GM21825 (cell line): ENCODE measurements at regions not wholly inside any gene's neighbourhood (a gene's known extent, or its start where the extent isn't known, plus 50 kb on each side); places are given as distances from the start of the nearest gene placed in this dataset.

ENCODE experiments used
- ATAC-seq: cut with Tn5 transposase; IDR thresholded peaks from one replicate; pipeline ENCODE4 v1.9.1; 2021; ENCODE audit warnings: mild to moderate bottlenecking, moderate library complexity; ENCODE audit not compliant: unreplicated experiment

- no peak for ATAC-seq
These were observed 227.0 kb downstream of the INHBA start for GRCh38 chr7:41475801-41476459.

GRCh38 chr7:41472427-41473125, 230.3 kb downstream of the INHBA start:
- no peak for ATAC-seq

- ATAC-seq: no peak
These were observed 232.8 kb downstream of the INHBA start for GRCh38 chr7:41470081-41470480.

GRCh38 chr7:41467596-41467995, 235.3 kb downstream of the INHBA start:
- no peak for ATAC-seq

GRCh38 chr7:41466760-41467384, 236.0 kb downstream of the INHBA start:
- ATAC-seq: no peak

GRCh38 chr7:41465571-41465970, 237.3 kb downstream of the INHBA start:
- ATAC-seq: no peak

- ATAC-seq: no peak
These were observed 239.0 kb downstream of the INHBA start for GRCh38 chr7:41463770-41464470.

- ATAC-seq: no peak
These were observed 243.1 kb downstream of the INHBA start for GRCh38 chr7:41459623-41460261.

- no peak for ATAC-seq
These were observed 243.7 kb downstream of the INHBA start for GRCh38 chr7:41459183-41459582.

- no peak for ATAC-seq
These were observed 245.0 kb downstream of the INHBA start for GRCh38 chr7:41457832-41458437.

GRCh38 chr7:41451826-41452225, 251.1 kb downstream of the INHBA start:
- ATAC-seq: no peak

- no peak for ATAC-seq
These were observed 253.2 kb downstream of the INHBA start for GRCh38 chr7:41449694-41450093.

GRCh38 chr7:41449286-41449685, 253.6 kb downstream of the INHBA start:
- no peak for ATAC-seq

GRCh38 chr7:41448104-41448503, 254.8 kb downstream of the INHBA start:
- no peak for ATAC-seq

- ATAC-seq: no peak
These were observed 255.3 kb downstream of the INHBA start for GRCh38 chr7:41447450-41448042.

- ATAC-seq: no peak
These were observed 256.1 kb downstream of the INHBA start for GRCh38 chr7:41446606-41447449.

GRCh38 chr7:41445946-41446345, 256.9 kb downstream of the INHBA start:
- ATAC-seq: no peak

GRCh38 chr7:41445432-41445831, 257.5 kb downstream of the INHBA start:
- no peak for ATAC-seq

GRCh38 chr7:41439515-41439879, 263.4 kb downstream of the INHBA start:
- ATAC-seq: no peak
